Stimulated activated naive B cell treated with anti-CD40 and anti-IgM and Interleukin-4, amounts not matched to agents 10 μg/mL and 1 μg/mL and 100 μg/mL, for 72 hours (primary cell): ENCODE measurements at regions not wholly inside any gene's neighbourhood (a gene's known extent, or its start where the extent isn't known, plus 50 kb on each side); places are given as distances from the start of the nearest gene placed in this dataset.
"Not testable (repeated sequence)": the region's sequence is repeated elsewhere in the genome, so short reads cannot be mapped to it uniquely, and the experiment has no call there.

Experiments
- ATAC-seq, 2 donors: fragments of 150-1000 bp; cut with Tn5 transposase; replicated peaks; 2 replicates each; pipeline ENCODE4 v1.10.0; 2021; ENCODE audit warnings: moderate library complexity in 1 of 2
- DNase-seq: peaks from one replicate; pipeline ENCODE4 v3.0.0; 2021
- H3K27ac Mint-ChIP-seq: one replicate; pipeline ENCODE4 v1.8.0; 2022; ENCODE audit warnings: mild to moderate bottlenecking, mixed read lengths
- H3K27me3 Mint-ChIP-seq, 2 donors: one replicate each; pipeline ENCODE4 v1.8.0; 2022; ENCODE audit warnings: mixed read lengths in 2 of 2
- H3K36me3 Mint-ChIP-seq, 2 donors: one replicate each; pipeline ENCODE4 v1.8.0; 2022; ENCODE audit warnings: mixed read lengths in 2 of 2, mild to moderate bottlenecking in 1 of 2
- H3K4me1 Mint-ChIP-seq, 2 donors: one replicate each; pipeline ENCODE4 v1.8.0; 2022; ENCODE audit warnings: mixed read lengths in 2 of 2, mild to moderate bottlenecking in 1 of 2
- H3K4me3 Mint-ChIP-seq, 2 donors: one replicate each; pipeline ENCODE4 v1.8.0; 2022; ENCODE audit warnings: mild to moderate bottlenecking in 2 of 2, mixed read lengths in 2 of 2, moderate library complexity in 1 of 2
- H3K9me3 Mint-ChIP-seq, 2 donors: one replicate each; pipeline ENCODE4 v1.8.0; 2022; ENCODE audit warnings: mixed read lengths in 2 of 2, mild to moderate bottlenecking in 1 of 2

DNA sequence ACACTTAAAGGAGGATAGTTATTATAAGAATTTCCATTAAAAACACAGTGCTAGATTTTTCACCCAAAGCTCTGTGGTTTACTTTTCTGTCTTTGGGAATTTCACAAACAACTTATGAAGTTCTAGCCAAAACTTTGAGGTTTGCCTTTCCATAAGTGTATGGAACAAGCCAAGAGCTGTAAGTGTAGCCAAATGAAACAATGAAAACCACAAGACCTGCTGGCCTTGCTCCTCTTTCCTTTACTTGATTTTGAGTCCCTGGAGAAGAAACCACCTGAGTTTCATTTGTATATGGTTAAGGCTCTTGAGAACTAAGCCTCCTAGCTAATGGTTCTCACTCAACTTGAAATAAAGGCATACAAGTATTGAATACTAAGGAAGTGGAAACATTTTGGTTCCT, 365.3 kb upstream of the EPHA3 start:
- no peaks in the 10 kb centered on the region for H3K36me3 Mint-ChIP-seq
- DNase-seq: no peak
- ATAC-seq: no peak
- no peaks in the 10 kb centered on the region for H3K4me1 Mint-ChIP-seq
- peaks cover 0 to 1% of the 10 kb centered on the region in 2 donors for H3K9me3 Mint-ChIP-seq
- no peaks in the 10 kb centered on the region for H3K27me3 Mint-ChIP-seq
- H3K27ac Mint-ChIP-seq: no peak overlapping the region
- no peak overlapping the region for H3K4me3 Mint-ChIP-seq

DNA sequence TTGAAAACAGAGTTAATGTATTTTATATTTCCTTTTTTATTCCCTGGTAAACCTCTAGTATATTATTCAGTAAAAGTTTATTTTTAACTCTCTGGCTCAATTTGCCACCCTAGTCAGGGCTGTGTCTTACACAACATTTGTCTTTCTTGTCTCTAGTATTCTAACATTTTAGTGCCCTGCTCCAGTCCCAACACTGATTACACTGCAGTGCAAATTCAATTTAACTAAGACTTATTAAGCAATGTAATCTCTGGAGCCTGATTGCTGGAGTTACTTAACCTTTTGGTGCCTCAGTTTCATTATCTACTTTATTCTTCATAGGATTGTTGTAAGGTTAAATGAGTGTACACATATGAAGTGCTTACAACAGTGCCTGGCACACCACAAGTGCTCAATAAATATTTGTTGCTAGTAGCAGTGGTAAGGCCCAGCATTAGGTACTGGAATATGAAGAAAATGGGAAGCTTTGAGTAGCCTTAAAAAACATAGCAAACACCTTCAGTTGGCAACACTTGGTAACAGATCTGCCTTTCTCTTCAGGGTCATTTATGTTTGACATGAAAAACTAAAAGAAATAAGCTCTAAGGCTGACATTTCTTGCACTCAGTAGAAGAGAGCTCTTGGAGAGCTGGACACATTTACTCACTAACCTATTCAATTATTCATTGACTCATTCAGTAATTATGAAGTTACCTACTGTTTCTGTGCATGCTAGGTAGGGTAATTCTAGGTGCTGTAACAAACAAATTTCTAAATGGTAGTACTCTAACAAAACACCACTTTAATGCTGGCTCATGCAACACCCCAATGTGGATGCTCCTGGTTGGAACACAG, 364.5 kb upstream of the EPHA3 start:
- peaks cover 0 to 1% of the 10 kb centered on the region in 2 donors for H3K9me3 Mint-ChIP-seq
- ATAC-seq (no peak), DNase-seq (no peak)
- H3K27ac Mint-ChIP-seq: no peak overlapping the region
- H3K36me3 Mint-ChIP-seq: no peaks in the 10 kb centered on the region
- H3K27me3 Mint-ChIP-seq: no peaks in the 10 kb centered on the region
- no peak overlapping the region for H3K4me3 Mint-ChIP-seq
- H3K4me1 Mint-ChIP-seq: no peaks in the 10 kb centered on the region

DNA sequence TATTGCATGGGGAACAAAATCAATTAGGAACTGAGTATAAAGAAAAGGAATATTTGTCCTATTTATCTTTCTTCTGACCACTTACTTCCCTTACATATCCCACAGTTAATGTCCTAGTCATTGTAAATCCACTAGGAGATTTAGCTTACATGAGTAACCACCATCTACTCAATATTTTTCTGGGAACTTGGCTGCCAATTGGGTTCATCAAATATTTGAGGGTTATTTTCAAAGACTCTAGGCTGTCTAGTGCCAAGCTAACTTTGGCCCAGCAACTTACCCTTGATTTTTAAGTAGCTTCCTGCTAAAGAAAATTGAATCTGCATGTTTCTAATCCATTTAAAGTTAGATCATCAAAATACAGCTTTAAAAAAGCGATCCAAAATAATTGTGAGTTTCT, 362.5 kb upstream of the EPHA3 start:
- no peaks in the 10 kb centered on the region for H3K36me3 Mint-ChIP-seq
- H3K4me3 Mint-ChIP-seq: no peak overlapping the region
- peaks cover 0 to 1% of the 10 kb centered on the region in 2 donors for H3K9me3 Mint-ChIP-seq
- no peak for ATAC-seq
- no peaks in the 10 kb centered on the region for H3K4me1 Mint-ChIP-seq
- no peaks in the 10 kb centered on the region for H3K27me3 Mint-ChIP-seq
- no peak for DNase-seq
- no peak overlapping the region for H3K27ac Mint-ChIP-seq

DNA sequence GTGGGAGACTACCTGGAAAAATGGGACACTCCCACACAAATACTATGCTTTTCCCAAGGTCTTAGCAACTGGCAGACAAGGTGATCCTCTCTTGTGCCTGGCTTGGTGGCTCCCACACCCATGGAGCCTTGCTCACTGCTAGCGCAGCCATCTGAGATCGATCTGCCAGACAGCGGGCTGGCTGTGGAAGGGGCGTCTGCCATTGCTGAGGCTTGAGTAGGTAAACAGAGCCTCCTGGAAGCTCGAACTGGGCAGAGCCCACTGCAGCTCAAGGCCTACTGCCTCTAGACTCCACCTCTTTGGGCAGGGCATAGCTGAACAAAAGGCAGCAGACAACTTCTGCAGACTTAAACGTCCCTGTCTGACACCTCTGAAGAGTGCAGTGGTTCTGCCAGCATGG, 360.3 kb upstream of the EPHA3 start:
- not testable (repeated sequence) for H3K4me3 Mint-ChIP-seq, H3K9me3 Mint-ChIP-seq, H3K36me3 Mint-ChIP-seq, DNase-seq, H3K4me1 Mint-ChIP-seq, H3K27me3 Mint-ChIP-seq, ATAC-seq, H3K27ac Mint-ChIP-seq

DNA sequence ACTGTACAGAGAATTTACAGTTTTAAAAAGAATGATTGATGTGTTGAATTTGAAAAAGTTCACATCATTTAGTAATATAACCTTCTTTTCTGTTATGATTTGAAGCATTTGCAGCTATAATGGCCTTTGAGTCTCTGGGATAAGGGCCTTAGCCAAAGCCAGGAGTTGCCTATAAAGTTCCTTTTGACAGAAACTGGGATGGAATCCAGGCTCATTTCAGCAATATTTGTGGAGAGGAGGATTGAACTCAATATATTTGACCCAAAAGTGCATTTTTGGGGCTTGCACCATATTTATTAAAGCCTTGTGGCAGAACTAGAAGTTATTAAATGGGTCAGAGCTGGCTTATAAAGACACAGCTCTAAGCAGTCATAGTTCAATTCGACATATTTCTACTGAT, 348.7 kb upstream of the EPHA3 start:
- ATAC-seq: no peak
- DNase-seq: no peak
- no peaks in the 10 kb centered on the region for H3K27me3 Mint-ChIP-seq
- no peaks in the 10 kb centered on the region for H3K4me1 Mint-ChIP-seq
- peaks cover 0 to 2% of the 10 kb centered on the region in 2 donors for H3K9me3 Mint-ChIP-seq
- no peak overlapping the region for H3K4me3 Mint-ChIP-seq
- no peak overlapping the region for H3K27ac Mint-ChIP-seq
- H3K36me3 Mint-ChIP-seq: no peaks in the 10 kb centered on the region

DNA sequence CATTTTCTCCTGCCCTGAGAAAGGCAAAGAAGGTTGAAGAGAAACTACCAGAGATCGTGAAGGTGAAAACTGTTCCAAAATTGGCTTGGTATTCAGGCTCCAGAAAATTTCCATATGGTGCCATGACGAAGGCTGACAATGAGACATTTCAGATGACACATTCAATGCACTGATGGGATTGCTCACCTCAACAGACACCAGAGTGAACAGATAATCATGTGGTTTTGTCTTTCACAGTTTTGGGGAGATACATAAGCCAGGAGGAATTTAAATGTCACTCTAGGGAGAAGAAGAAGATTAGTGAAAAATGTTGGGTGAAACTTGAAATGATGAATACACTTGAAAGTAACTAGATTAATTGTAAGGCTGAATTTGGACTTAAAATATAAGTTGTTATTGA, 339.7 kb upstream of the EPHA3 start:
- H3K4me3 Mint-ChIP-seq: no peak overlapping the region
- H3K27me3 Mint-ChIP-seq: no peaks in the 10 kb centered on the region
- peaks cover 0 to 9% of the 10 kb centered on the region in 2 donors for H3K9me3 Mint-ChIP-seq
- no peaks in the 10 kb centered on the region for H3K4me1 Mint-ChIP-seq
- no peaks in the 10 kb centered on the region for H3K36me3 Mint-ChIP-seq
- DNase-seq (no peak), ATAC-seq (no peak)
- H3K27ac Mint-ChIP-seq: no peak overlapping the region

DNA sequence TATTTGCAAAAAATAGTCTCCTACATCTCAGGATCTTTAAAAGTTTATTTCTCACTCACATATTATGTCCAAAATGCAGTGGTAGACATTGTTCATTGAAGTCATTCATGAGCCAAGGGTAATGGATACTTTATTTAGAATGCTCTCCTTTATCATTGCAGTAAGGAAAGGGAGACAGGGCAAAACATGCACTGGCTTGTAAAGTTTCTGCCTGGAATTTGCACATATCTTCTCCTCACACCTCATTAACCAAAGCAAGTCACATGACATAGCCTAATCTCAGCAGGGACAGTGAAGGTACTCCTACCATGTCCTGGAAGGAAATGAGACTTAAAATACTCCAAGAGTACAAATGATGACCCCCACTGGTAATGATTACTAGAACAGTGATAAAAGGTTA, 333.7 kb upstream of the EPHA3 start:
- Mint-ChIP-seq H3K4me1 (no peaks in the 10 kb centered on the region), H3K27ac (no peak overlapping the region)
- no peak for ATAC-seq

DNA sequence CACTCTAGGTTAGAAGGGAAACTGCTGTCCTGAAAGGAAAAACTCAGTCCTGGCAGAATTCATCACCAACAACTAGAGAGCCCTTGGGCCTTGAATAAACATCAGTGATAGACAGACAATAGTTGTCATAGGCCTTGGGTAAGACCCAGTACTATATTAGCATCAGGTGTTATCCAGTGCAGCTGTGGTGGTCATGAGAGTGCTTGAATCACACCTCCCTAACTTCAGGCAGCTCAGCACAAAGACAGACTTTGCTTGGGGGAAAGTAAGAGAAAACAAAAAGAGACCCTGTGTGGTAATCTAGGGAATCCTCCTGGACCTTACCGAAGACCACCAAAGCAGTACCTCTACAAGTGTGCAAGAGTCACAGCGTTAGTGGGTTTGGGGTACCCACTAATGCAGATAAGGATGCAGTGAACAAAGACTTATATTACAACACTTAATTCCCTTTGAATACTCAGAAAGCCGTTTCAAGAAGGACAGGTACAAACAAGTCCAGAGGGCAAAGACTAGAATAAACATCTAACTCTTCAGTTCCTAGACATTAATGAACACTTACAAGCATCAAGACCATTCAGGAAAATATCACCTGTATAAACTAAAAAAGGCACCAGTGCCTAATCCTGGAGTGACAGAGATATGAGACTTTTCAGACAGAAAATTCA, 332.3 kb upstream of the EPHA3 start:
- DNase-seq: no peak
- no peaks in the 10 kb centered on the region for H3K4me1 Mint-ChIP-seq
- no peak overlapping the region for H3K4me3 Mint-ChIP-seq
- no peak for ATAC-seq
- no peaks in the 10 kb centered on the region for H3K36me3 Mint-ChIP-seq
- no peak overlapping the region for H3K27ac Mint-ChIP-seq
- no peaks in the 10 kb centered on the region for H3K27me3 Mint-ChIP-seq
- no peaks in the 10 kb centered on the region for H3K9me3 Mint-ChIP-seq

More for the DNA sequence above, 333.7 kb upstream of the EPHA3 start:
- Mint-ChIP-seq H3K27me3 (no peaks in the 10 kb centered on the region), H3K9me3 (peaks cover 0 to 7% of the 10 kb centered on the region in 2 donors), H3K4me3 (no peak overlapping the region), H3K36me3 (no peaks in the 10 kb centered on the region)
- DNase-seq: no peak

DNA sequence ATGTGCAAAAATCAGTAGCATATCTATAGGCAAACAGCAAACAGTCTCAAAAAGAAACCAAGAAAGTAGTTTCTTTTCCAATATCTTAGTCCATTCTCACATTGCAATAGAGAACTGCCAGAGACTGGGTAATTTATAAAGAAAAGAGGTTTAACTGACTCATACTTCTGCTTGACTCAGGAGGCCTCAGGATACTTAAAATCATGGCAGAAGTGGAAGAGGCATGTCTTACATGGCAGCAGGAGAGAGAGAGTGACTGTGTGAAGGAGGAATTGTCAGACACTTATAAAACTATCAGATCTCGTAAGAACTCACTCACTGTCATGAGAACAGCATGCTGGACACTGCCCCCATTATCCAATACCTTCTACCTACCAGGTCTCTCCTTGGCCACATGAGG, 327.9 kb upstream of the EPHA3 start:
- H3K9me3 Mint-ChIP-seq: peaks cover 6 to 9% of the 10 kb centered on the region in 2 donors
- DNase-seq (no peak), ATAC-seq (no peak)
- no peaks in the 10 kb centered on the region for H3K36me3 Mint-ChIP-seq
- no peaks in the 10 kb centered on the region for H3K4me1 Mint-ChIP-seq
- H3K4me3 Mint-ChIP-seq: no peak overlapping the region
- no peaks in the 10 kb centered on the region for H3K27me3 Mint-ChIP-seq
- H3K27ac Mint-ChIP-seq: no peak overlapping the region

DNA sequence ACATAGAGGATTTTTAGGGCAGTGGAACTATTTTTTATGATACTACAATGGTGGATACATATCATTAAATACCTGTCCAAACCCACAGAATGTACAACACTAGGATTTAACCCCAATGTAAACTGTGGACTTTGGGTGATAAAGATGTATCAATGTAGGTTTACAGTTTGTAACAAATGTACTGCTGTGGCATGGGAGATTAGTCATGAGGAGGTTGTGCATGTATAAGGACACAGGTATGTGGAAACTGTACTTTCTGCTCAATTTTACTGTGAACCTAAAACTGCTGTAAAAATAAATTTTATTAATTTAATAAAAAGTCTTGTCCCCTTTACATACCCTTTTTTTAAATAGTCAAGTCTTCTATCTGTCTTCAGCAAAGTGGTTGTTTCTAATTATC, 322.5 kb upstream of the EPHA3 start:
- no peaks in the 10 kb centered on the region for H3K4me1 Mint-ChIP-seq
- no peaks in the 10 kb centered on the region for H3K27me3 Mint-ChIP-seq
- DNase-seq (no peak), ATAC-seq (no peak)
- no peaks in the 10 kb centered on the region for H3K36me3 Mint-ChIP-seq
- H3K9me3 Mint-ChIP-seq: peaks cover 7 to 13% of the 10 kb centered on the region in 2 donors
- H3K27ac Mint-ChIP-seq: no peak overlapping the region
- H3K4me3 Mint-ChIP-seq: no peak overlapping the region

DNA sequence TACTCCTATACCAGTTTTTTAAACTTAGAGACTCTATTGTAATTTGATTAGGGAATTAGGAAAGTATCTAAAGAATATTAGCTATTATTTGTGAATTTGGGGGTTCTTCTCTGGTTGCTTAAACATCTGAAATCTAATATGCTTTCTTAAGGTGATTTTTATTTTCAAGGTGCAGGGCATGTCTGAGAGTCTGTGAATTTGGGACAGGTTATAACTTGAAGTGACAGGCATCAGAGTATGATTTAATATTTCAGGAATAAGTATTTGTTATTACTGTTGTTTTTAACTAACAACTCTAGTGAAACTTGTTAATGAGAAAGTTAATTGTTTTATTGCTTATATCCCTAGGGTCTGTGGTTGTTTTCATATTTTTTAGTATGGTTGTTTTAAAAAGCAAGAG, 321.6 kb upstream of the EPHA3 start:
- H3K36me3 Mint-ChIP-seq: no peaks in the 10 kb centered on the region
- no peak overlapping the region for H3K27ac Mint-ChIP-seq

DNA sequence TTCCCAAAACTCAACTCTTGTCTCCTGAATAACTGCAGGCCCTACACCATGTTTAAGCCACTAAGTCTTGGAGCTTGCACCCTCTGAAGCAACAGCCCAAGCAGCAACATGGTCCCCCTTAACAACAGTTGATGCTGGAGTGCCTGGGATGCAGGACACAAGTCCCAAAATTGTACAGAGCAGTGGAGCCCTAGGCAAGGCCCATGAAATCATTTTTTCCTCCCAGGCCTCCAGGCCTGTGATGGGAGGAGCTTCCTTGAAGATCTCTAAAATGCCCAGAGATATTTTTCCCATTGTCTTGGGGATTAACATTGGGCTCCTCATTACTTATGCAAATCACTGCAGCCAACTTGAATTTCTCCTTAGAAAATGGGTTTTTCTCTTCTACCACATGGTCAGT, 311.9 kb upstream of the EPHA3 start:
- DNase-seq: no peak
- peaks cover 5 to 11% of the 10 kb centered on the region in 2 donors for H3K36me3 Mint-ChIP-seq
- H3K9me3 Mint-ChIP-seq: peaks cover 19 to 23% of the 10 kb centered on the region in 2 donors
- H3K4me3 Mint-ChIP-seq: no peak overlapping the region
- H3K4me1 Mint-ChIP-seq: no peaks in the 10 kb centered on the region
- no peak overlapping the region for H3K27ac Mint-ChIP-seq
- no peaks in the 10 kb centered on the region for H3K27me3 Mint-ChIP-seq
- no peak for ATAC-seq

More for the DNA sequence above, 321.6 kb upstream of the EPHA3 start:
- Mint-ChIP-seq H3K4me3 (no peak overlapping the region), H3K4me1 (no peaks in the 10 kb centered on the region), H3K9me3 (peaks cover 7 to 11% of the 10 kb centered on the region in 2 donors), H3K27me3 (no peaks in the 10 kb centered on the region)
- DNase-seq: no peak
- no peak for ATAC-seq

DNA sequence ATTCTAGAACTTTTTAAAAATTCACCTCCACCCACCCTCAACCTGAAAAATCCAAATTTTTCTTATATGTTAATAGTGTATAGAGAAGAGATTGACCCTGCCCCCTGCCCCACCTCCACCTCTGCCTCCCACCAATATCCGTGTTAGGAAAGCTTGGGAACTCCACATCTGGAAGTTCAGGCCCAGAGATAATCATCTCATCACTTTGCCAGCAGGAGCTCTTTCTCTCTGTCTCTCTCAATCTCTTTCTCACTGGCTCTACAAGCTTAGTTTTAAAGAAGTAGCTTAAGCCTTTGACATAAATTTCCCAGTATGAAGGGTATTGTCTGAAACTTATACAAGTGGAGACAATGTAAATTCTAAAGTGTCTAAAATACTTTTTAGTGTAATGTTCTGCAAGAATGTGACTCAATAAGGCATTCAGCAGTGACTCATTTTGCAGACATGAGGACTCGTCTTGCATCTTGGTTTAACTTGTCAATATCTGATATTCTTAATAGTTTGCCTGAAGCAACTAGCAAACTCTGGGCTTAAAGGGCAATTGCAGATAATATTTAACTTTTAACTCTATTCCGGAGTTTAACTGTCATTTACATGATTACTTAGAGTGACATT, 299.8 kb upstream of the EPHA3 start:
- ATAC-seq (no peak), DNase-seq (no peak)
- no peak overlapping the region for H3K4me3 Mint-ChIP-seq
- H3K36me3 Mint-ChIP-seq: no peaks in the 10 kb centered on the region
- no peak overlapping the region for H3K27ac Mint-ChIP-seq
- no peaks in the 10 kb centered on the region for H3K27me3 Mint-ChIP-seq
- H3K4me1 Mint-ChIP-seq: no peaks in the 10 kb centered on the region
- H3K9me3 Mint-ChIP-seq: no peaks in the 10 kb centered on the region

DNA sequence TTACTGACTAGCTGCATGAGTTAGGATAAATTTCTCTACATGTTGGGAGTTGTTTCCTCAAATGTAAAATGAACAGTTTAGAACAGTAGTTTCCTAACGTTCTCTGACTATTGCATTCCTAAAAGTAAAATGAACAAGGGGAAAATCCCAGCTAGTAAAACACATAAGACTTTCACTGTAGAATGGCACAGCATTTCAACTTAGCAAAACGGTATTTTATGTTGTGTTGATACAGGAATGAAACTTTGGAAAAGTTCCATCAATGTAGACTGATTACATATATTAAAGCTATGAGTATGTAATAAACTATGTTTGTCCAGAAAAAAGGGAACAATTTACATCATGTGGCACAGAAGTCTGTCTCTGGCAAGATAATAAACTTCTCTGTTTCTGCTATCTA, 297.4 kb upstream of the EPHA3 start:
- DNase-seq: no peak
- ATAC-seq: no peak
- no peaks in the 10 kb centered on the region for H3K36me3 Mint-ChIP-seq
- no peaks in the 10 kb centered on the region for H3K4me1 Mint-ChIP-seq
- no peaks in the 10 kb centered on the region for H3K27me3 Mint-ChIP-seq
- H3K4me3 Mint-ChIP-seq: no peak overlapping the region
- no peak overlapping the region for H3K27ac Mint-ChIP-seq
- H3K9me3 Mint-ChIP-seq: no peaks in the 10 kb centered on the region

DNA sequence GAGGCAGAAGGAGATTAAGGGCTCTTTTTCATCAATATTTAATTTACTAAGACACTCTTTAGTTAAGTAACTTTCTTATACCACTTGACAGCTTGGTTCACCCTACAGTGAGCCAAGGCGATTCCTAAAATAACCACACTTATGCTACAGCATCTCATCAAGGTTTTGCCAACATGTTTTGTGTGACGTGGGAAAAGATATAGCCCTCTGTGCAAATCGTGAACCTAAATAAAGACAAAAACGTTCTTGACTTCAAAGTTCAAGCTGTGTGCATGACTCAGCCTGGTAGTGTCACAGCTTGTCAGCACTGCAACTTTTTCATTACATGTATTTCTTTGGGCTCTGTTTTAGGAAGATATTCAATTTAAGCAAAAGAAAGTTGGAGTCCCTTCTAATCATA, 297.0 kb upstream of the EPHA3 start:
- Mint-ChIP-seq H3K27ac (no peak overlapping the region), H3K27me3 (no peaks in the 10 kb centered on the region), H3K4me3 (no peak overlapping the region), H3K9me3 (no peaks in the 10 kb centered on the region), H3K4me1 (no peaks in the 10 kb centered on the region), H3K36me3 (no peaks in the 10 kb centered on the region)
- DNase-seq (no peak), ATAC-seq (no peak)
